SK-N-SH (cell line): ENCODE measurements at regions not wholly inside any gene's neighbourhood (a gene's known extent, or its start where the extent isn't known, plus 50 kb on each side); places are given as distances from the start of the nearest gene placed in this dataset.

Source experiments
- CTCF ChIA-PET: fragments of 300-600, 350-600 bp; formaldehyde crosslinking; extraction: SDS; loops from one replicate; lab custom pipeline; 2021; lab: Yijun Ruan, JAX
- POLR2A ChIA-PET: fragments of 350-600 bp; sonication (Branson Sonifier 250); formaldehyde crosslinking; extraction: SDS; loops from one replicate; lab custom pipeline; 2020; ENCODE audit warnings: antibody characterized with exemption, inconsistent platforms; lab: Yijun Ruan, JAX
- DNase-seq: peaks from one replicate; pipeline ENCODE4 v3.0.0; 2012
- H2AFZ ChIP-seq: fragments of 200-600 bp; sonication (generic); 2 replicates; pipeline ENCODE4 v1.8.1; 2016; ENCODE audit warnings: antibody characterized with exemption, mild to moderate bottlenecking, low read depth
- H3F3A ChIP-seq: fragments of 200-600 bp; sonication (generic); replicated peaks from 2 replicates; pipeline ENCODE3; 2016; ENCODE audit warnings: antibody characterized with exemption, mild to moderate bottlenecking; ENCODE audit not compliant: insufficient read depth
- H3K27ac ChIP-seq, 2 experiments: fragments of 200-500 bp in 1 of 2; fragments of 200-600 bp in 1 of 2; sonication (Bioruptor generic) in 1 of 2; sonication (generic), shearing (Covaris generic) in 1 of 2; 2 replicates each; pipeline versions ENCODE4 v1.5.1 to v1.6.1; 2014 to 2016; ENCODE audit warnings: low read depth in 2 of 2, inconsistent platforms in 1 of 2, low read length in 1 of 2, mild to moderate bottlenecking in 1 of 2, mixed read lengths in 1 of 2
- H3K27me3 ChIP-seq: fragments of 200-600 bp; sonication (generic), shearing (Covaris generic); 2 replicates; pipeline ENCODE4 v1.6.1; 2016; ENCODE audit warnings: mixed run types; ENCODE audit not compliant: insufficient read depth
- H3K36me3 ChIP-seq, 2 experiments: fragments of 200-500 bp in 1 of 2; fragments of 200-600 bp in 1 of 2; sonication (Bioruptor generic) in 1 of 2; sonication (generic) in 1 of 2; replicated peaks in 1 of 2; 2 replicates each; pipeline versions ENCODE3 to v1.5.1; 2014 to 2016; ENCODE audit warnings: low read length in 1 of 2, mild to moderate bottlenecking in 1 of 2; ENCODE audit not compliant: insufficient read depth in 2 of 2, control insufficient read depth in 1 of 2
- H3K4me1 ChIP-seq, 2 experiments: fragments of 200-500 bp in 1 of 2; fragments of 200-600 bp in 1 of 2; sonication (Bioruptor generic) in 1 of 2; sonication (generic), shearing (Covaris generic) in 1 of 2; 2 replicates each; pipeline versions ENCODE4 v1.5.1 to v1.6.1; 2014 to 2016; ENCODE audit warnings: low read depth in 1 of 2, low read length in 1 of 2, mixed run types in 1 of 2; ENCODE audit not compliant: insufficient read depth in 2 of 2, control insufficient read depth in 1 of 2
- H3K4me2 ChIP-seq: fragments of 200-600 bp; sonication (generic), shearing (Covaris generic); 2 replicates; pipeline ENCODE4 v1.6.1; 2017; ENCODE audit warnings: mixed run types
- H3K4me3 ChIP-seq, 2 experiments: fragments of 200-500 bp in 1 of 2; fragments of 200-600 bp in 1 of 2; sonication (Bioruptor generic) in 1 of 2; sonication (generic), shearing (Covaris generic) in 1 of 2; 2 replicates each; pipeline versions ENCODE4 v1.5.1 to v1.8.1; 2014 to 2016; ENCODE audit warnings: low read depth in 2 of 2, inconsistent platforms in 1 of 2, low read length in 1 of 2, mild to moderate bottlenecking in 1 of 2, mixed read lengths in 1 of 2, moderate library complexity in 1 of 2
- H3K79me2 ChIP-seq: fragments of 200-600 bp; sonication (generic); 2 replicates; pipeline ENCODE4 v1.8.1; 2017; ENCODE audit warnings: mild to moderate bottlenecking; ENCODE audit not compliant: insufficient read depth
- H3K9ac ChIP-seq: fragments of 200-600 bp; sonication (generic); 2 replicates; pipeline ENCODE4 v1.6.1; 2017; ENCODE audit warnings: mixed run types
- H3K9me2 ChIP-seq: fragments of 200-600 bp; sonication (generic); 2 replicates; pipeline ENCODE4 v1.6.1; 2017; ENCODE audit warnings: mixed run types
- H3K9me3 ChIP-seq: fragments of 200-600 bp; sonication (generic); 2 replicates; pipeline ENCODE4 v1.6.1; 2017; ENCODE audit warnings: mixed run types, mild to moderate bottlenecking, moderate library complexity
- H4K20me1 ChIP-seq: fragments of 200-600 bp; sonication (generic); 2 replicates; pipeline ENCODE4 v1.6.1; 2017; ENCODE audit warnings: mild to moderate bottlenecking, mixed run types; ENCODE audit not compliant: insufficient read depth
- ELF1 ChIP-seq: IDR thresholded peaks from 2 replicates; pipeline ENCODE4 v1.4.0; 2012
- EP300 ChIP-seq, 2 experiments: IDR thresholded peaks; 2 replicates each; pipeline versions ENCODE4 v1.4.0 to v1.6.1; 2012; ENCODE audit warnings: borderline replicate concordance in 1 of 2, low read depth in 1 of 2, low read length in 1 of 2
- EZH2phosphoT487 ChIP-seq: fragments of 200-600 bp; sonication (generic); IDR thresholded peaks from 2 replicates; pipeline ENCODE4 v1.6.1; 2017; ENCODE audit warnings: low read depth, mixed run types, mild to moderate bottlenecking, antibody characterized with exemption, moderate library complexity, borderline replicate concordance
- FOSL2 ChIP-seq: IDR thresholded peaks from 2 replicates; pipeline ENCODE4 v1.4.0; 2012; ENCODE audit warnings: low read depth, mild to moderate bottlenecking, moderate library complexity, borderline replicate concordance
- FOXJ3 ChIP-seq: sonication (generic); formaldehyde crosslinking; IDR thresholded peaks from 2 replicates; pipeline ENCODE4 v1.5.1; 2020; ENCODE audit warnings: mild to moderate bottlenecking, missing genetic modification reagents
- GABPA ChIP-seq: IDR thresholded peaks from 2 replicates; pipeline ENCODE4 v1.4.0; 2012; ENCODE audit warnings: low read depth, mild to moderate bottlenecking
- GATA2 ChIP-seq: sonication (generic); formaldehyde crosslinking; IDR thresholded peaks from 2 replicates; pipeline ENCODE4 v1.5.0; 2020; ENCODE audit warnings: mild to moderate bottlenecking, missing genetic modification reagents
- IRF3 ChIP-seq: fragments of 150-350 bp; IDR thresholded peaks from 2 replicates; pipeline ENCODE4 v1.6.1; 2016; ENCODE audit warnings: mild to moderate bottlenecking, low read depth, low read length
- NFIC ChIP-seq: IDR thresholded peaks from 2 replicates; pipeline ENCODE4 v1.4.0; 2012; ENCODE audit warnings: borderline replicate concordance
- NRF1 ChIP-seq: IDR thresholded peaks from 2 replicates; pipeline ENCODE4 v1.6.1; 2012; ENCODE audit warnings: low read depth, mild to moderate bottlenecking, low read length
- PBX3 ChIP-seq: IDR thresholded peaks from 2 replicates; pipeline ENCODE4; 2012
- POLR2AphosphoS5 ChIP-seq: IDR thresholded peaks from 2 replicates; pipeline ENCODE4 v1.6.1; 2012; ENCODE audit warnings: low read depth, low read length
- RAD21 ChIP-seq: IDR thresholded peaks from 2 replicates; pipeline ENCODE4 v1.6.1; 2012; ENCODE audit warnings: mild to moderate bottlenecking, low read length
- RCOR1 ChIP-seq: fragments of 150-350 bp; IDR thresholded peaks from 2 replicates; pipeline ENCODE4 v1.6.1; 2017; ENCODE audit warnings: antibody characterized with exemption, low read length
- REST ChIP-seq: IDR thresholded peaks from 2 replicates; pipeline ENCODE4 v1.6.1; 2012; ENCODE audit warnings: mild to moderate bottlenecking, low read depth, low read length, moderate library complexity
- RFX5 ChIP-seq: IDR thresholded peaks from 2 replicates; pipeline ENCODE4 v1.6.1; 2012; ENCODE audit warnings: mild to moderate bottlenecking, improper control_type of control experiment, low read length
- RXRA ChIP-seq: IDR thresholded peaks from 2 replicates; pipeline ENCODE4 v1.4.0; 2012; ENCODE audit warnings: low read depth, mild to moderate bottlenecking, borderline replicate concordance
- TAF1 ChIP-seq: IDR thresholded peaks from 2 replicates; pipeline ENCODE4 v1.6.1; 2012; ENCODE audit warnings: low read depth, mild to moderate bottlenecking, low read length, moderate library complexity, borderline replicate concordance
- USF2 ChIP-seq: fragments of 150-350 bp; IDR thresholded peaks from 2 replicates; pipeline ENCODE4 v1.6.1; 2017; ENCODE audit warnings: antibody characterized with exemption, low read length, low read depth, borderline replicate concordance
- YY1 ChIP-seq: IDR thresholded peaks from 2 replicates; pipeline ENCODE4 v1.4.0; 2012; ENCODE audit warnings: low read depth, mild to moderate bottlenecking

- CTCF ChIA-PET = no interaction called here
- TF ChIP-seq NFIC (no peak), IRF3 (no peak), RXRA (no peak), EP300 (IDR thresholded peaks at IDR 0.05; ENCODE audit: borderline replicate concordance in 1 of 2, low read depth in 1 of 2, low read length in 1 of 2) (no peak), REST (no peak), USF2 (no peak), EZH2phosphoT487 (no peak), PBX3 (no peak), GABPA (no peak), POLR2AphosphoS5 (no peak), RFX5 (no peak), NRF1 (no peak), ELF1 (no peak), GATA2 (CRISPR knock-in tag) (no peak), RCOR1 (no peak), RAD21 (no peak), YY1 (no peak), FOSL2 (no peak), FOXJ3 (CRISPR knock-in tag) (no peak), TAF1 (no peak)
- Histone ChIP-seq H3K79me2 (no peaks in the 10 kb centered on the region), H2AFZ (no peak overlapping the region), H3K9me2 (no peaks in the 10 kb centered on the region), H3K9me3 (no peaks in the 10 kb centered on the region), H3F3A (no peaks in the 10 kb centered on the region), H3K36me3 (no peaks in the 10 kb centered on the region), H3K27me3 (no peaks in the 10 kb centered on the region), H3K9ac (no peak overlapping the region), H3K4me1 (no peaks in the 10 kb centered on the region), H4K20me1 (no peaks in the 10 kb centered on the region), H3K4me2 (no peak overlapping the region), H3K4me3 (no peak overlapping the region), H3K27ac (no peak overlapping the region)
- DNase-seq = no peak
- POLR2A ChIA-PET = no interaction called here
Measured at GRCh38 chr12:72742568-72742967, 470.4 kb downstream of the TRHDE start.
